Endodermal cell (in vitro differentiated cells): ENCODE measurements at regions not wholly inside any gene's neighbourhood (a gene's known extent, or its start where the extent isn't known, plus 50 kb on each side); places are given as distances from the start of the nearest gene placed in this dataset.

Source experiments
- DNase-seq: peaks from one replicate; pipeline ENCODE4 v3.0.0-alpha.2; 2017
- H3K27ac ChIP-seq: 2 replicates; pipeline ENCODE4 v1.5.1; 2013; ENCODE audit warnings: mild to moderate bottlenecking, low read depth, low read length, moderate library complexity
- H3K27me3 ChIP-seq: 2 replicates; pipeline ENCODE4 v1.6.1; 2013; ENCODE audit warnings: mild to moderate bottlenecking, low read length, moderate library complexity; ENCODE audit not compliant: insufficient read depth, control insufficient read depth, poor library complexity, severe bottlenecking
- H3K36me3 ChIP-seq: 2 replicates; pipeline ENCODE4 v1.7.0; 2013; ENCODE audit warnings: mild to moderate bottlenecking, low read length, moderate library complexity; ENCODE audit not compliant: control insufficient read depth, insufficient read depth
- H3K4me1 ChIP-seq: one replicate; pipeline ENCODE4 v1.7.0; 2013; ENCODE audit warnings: low read length; ENCODE audit not compliant: control insufficient read depth, insufficient read depth
- H3K4me3 ChIP-seq: 2 replicates; pipeline ENCODE4 v1.5.1; 2013; ENCODE audit warnings: mild to moderate bottlenecking, low read length, moderate library complexity
- H3K9ac ChIP-seq: 2 replicates; pipeline ENCODE4 v1.6.1; 2013; ENCODE audit warnings: mild to moderate bottlenecking, low read length, moderate library complexity; ENCODE audit not compliant: poor library complexity, severe bottlenecking; ENCODE audit errors: extremely low read depth
- H3K9me3 ChIP-seq: 2 replicates; pipeline ENCODE4 v1.6.1; 2013; ENCODE audit warnings: mild to moderate bottlenecking, low read length, moderate library complexity; ENCODE audit not compliant: control insufficient read depth
- H3K27ac Mint-ChIP-seq: 2 replicates; pipeline ENCODE4 v1.8.0; 2020; ENCODE audit warnings: mixed read lengths
- H3K27me3 Mint-ChIP-seq: 2 replicates; pipeline ENCODE4 v1.8.0; 2021; ENCODE audit warnings: mild to moderate bottlenecking, mixed read lengths; ENCODE audit not compliant: insufficient read depth
- H3K36me3 Mint-ChIP-seq: 2 replicates; pipeline ENCODE4 v1.8.0; 2020; ENCODE audit warnings: low read depth, mixed read lengths
- H3K4me1 Mint-ChIP-seq: 2 replicates; pipeline ENCODE4 v1.8.0; 2020; ENCODE audit warnings: mixed read lengths
- H3K4me3 Mint-ChIP-seq: 2 replicates; pipeline ENCODE4 v1.8.0; 2020; ENCODE audit warnings: mild to moderate bottlenecking, moderate library complexity, mixed read lengths
- H3K9me3 Mint-ChIP-seq: 2 replicates; pipeline ENCODE4 v1.8.0; 2020; ENCODE audit warnings: mild to moderate bottlenecking, mixed read lengths
- CTCF ChIP-seq: fragments of 200-600 bp; sonication (generic); conservative IDR thresholded peaks from 2 replicates; pipeline ENCODE4 v1.5.0; 2021; ENCODE audit warnings: antibody characterized with exemption, mild to moderate bottlenecking
- WGBS, 2 experiments: methylation state at CpG; one replicate each; pipeline versions ENCODE4 v1.1.5 to v1.1.7; 2013; ENCODE audit warnings: missing lambda C conversion rate in 2 of 2, mixed read lengths in 1 of 2; ENCODE audit not compliant: insufficient coverage in 1 of 2, insufficient read length in 1 of 2; 5-methylcytosine and 5-hydroxymethylcytosine counted together

- H3K36me3 Mint-ChIP-seq = no peaks in the 10 kb centered on the region
- H3K4me3 ChIP-seq = no peak overlapping the region
Observed at GRCh38 chr2:56613254-56613653, 429.5 kb downstream of the CCDC85A start.

GRCh38 chr2:56613920-56614319 lies 430.1 kb downstream of the CCDC85A start:
- no peak for DNase-seq
- Histone ChIP-seq H3K9me3 (no peaks in the 10 kb centered on the region), H3K4me1 (no peaks in the 10 kb centered on the region), H3K4me3 (no peak overlapping the region), H3K36me3 (no peaks in the 10 kb centered on the region), H3K27me3 (no peaks in the 10 kb centered on the region), H3K9ac (no peak overlapping the region), H3K27ac (no peak overlapping the region)
- no peaks in the 10 kb centered on the region for H3K36me3 Mint-ChIP-seq
- H3K27me3 Mint-ChIP-seq = no peaks in the 10 kb centered on the region
- no peak for TF ChIP-seq CTCF
- H3K9me3 Mint-ChIP-seq = peaks cover 6% of the 10 kb centered on the region
- no peak overlapping the region for H3K27ac Mint-ChIP-seq
- 88% methylated on average over 1 of the region's 1 CpG; no CpG with 5 or more reads in 1 of the 2 experiments for WGBS, 2 experiments
- no peak overlapping the region for H3K4me3 Mint-ChIP-seq
- H3K4me1 Mint-ChIP-seq = peaks cover 13% of the 10 kb centered on the region

More at GRCh38 chr2:56613254-56613653, 429.5 kb downstream of the CCDC85A start:
- WGBS, 2 experiments = 50% methylated on average over 1 of the region's 1 CpG; no CpG with 5 or more reads in 1 of the 2 experiments
- Mint-ChIP-seq H3K4me3 (no peak overlapping the region), H3K4me1 (peaks cover 13% of the 10 kb centered on the region), H3K27me3 (no peaks in the 10 kb centered on the region), H3K9me3 (peaks cover 2% of the 10 kb centered on the region), H3K27ac (no peak overlapping the region)
- no peak overlapping the region for H3K27ac ChIP-seq
- no peak for DNase-seq
- H3K9me3 ChIP-seq = no peaks in the 10 kb centered on the region
- no peak for TF ChIP-seq CTCF
- H3K4me1 ChIP-seq = no peaks in the 10 kb centered on the region
- no peaks in the 10 kb centered on the region for H3K36me3 ChIP-seq
- no peaks in the 10 kb centered on the region for H3K27me3 ChIP-seq
- no peak overlapping the region for H3K9ac ChIP-seq

- no peak overlapping the region for H3K27ac ChIP-seq
- no peak overlapping the region for H3K27ac Mint-ChIP-seq
- DNase-seq = no peak
- TF ChIP-seq CTCF = no peak
- no peak overlapping the region for H3K9ac ChIP-seq
- H3K4me1 ChIP-seq = no peaks in the 10 kb centered on the region
- no peaks in the 10 kb centered on the region for H3K27me3 Mint-ChIP-seq
- H3K4me3 Mint-ChIP-seq = no peak overlapping the region
- no peaks in the 10 kb centered on the region for H3K36me3 Mint-ChIP-seq
- H3K27me3 ChIP-seq = no peaks in the 10 kb centered on the region
- no peaks in the 10 kb centered on the region for H3K9me3 ChIP-seq
- H3K36me3 ChIP-seq = no peaks in the 10 kb centered on the region
- WGBS, 2 experiments = 60 to 73% methylated on average over 3 of the region's 3 CpGs
- H3K9me3 Mint-ChIP-seq = peaks cover 13% of the 10 kb centered on the region
- no peak overlapping the region for H3K4me3 ChIP-seq
- H3K4me1 Mint-ChIP-seq = peaks cover 4% of the 10 kb centered on the region
Observed at GRCh38 chr2:56615760-56616159, 432.0 kb downstream of the CCDC85A start.
